Myocyte (in vitro differentiated cells): ENCODE measurements at regions not wholly inside any gene's neighbourhood (a gene's known extent, or its start where the extent isn't known, plus 50 kb on each side); places are given as distances from the start of the nearest gene placed in this dataset.
A peak's percentile ranks its signal among the peaks of the same experiment; 100 is the strongest.
"Not testable (repeated sequence)": the region's sequence is repeated elsewhere in the genome, so short reads cannot be mapped to it uniquely, and the experiment has no call there.

Experiments
- DNase-seq: peaks from one replicate; pipeline ENCODE4 v3.0.0-alpha.2; 2012; ENCODE audit warnings: low read depth

DNA sequence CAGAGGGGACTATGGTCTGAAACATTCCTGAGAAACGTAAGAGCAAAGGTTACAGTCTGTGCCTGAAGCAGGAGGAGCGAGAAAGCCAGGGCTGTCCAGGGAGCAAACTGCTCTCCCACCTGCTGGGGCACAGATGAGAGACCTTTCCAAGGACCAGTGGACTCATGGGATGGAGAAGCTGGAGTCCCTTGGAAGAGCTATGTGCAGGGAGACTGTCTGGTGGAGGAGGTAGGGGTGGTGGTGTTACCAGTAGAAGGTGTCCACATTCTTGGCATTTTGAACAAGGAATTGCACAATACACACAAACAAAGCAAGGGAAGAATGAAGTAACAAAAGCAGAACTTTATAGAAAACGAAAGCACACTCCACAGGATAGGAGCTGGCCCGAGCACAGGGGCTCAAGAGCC is 97.9 kb upstream of the CYRIA start:
- no peak for DNase-seq

DNA sequence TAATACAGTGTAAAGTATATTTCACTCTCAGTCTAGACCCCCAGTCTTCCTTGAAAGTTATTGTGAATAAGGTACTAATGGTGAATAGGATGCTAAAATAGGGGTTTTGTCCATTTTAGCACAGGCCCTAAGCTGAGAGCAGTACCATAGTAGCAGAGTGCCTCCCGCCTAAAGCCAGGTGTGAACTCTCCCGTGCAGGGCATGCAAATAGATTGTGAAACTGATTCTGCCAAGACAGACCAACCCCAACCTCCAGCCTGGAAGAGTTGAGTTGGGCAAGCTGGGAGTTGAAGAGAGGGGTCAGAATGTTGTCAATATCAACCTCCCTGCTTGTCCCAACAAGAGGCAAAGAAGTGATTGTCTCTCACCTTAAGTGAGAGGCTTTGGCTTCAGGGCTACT is 97.4 kb upstream of the CYRIA start:
- DNase-seq = no peak

DNA sequence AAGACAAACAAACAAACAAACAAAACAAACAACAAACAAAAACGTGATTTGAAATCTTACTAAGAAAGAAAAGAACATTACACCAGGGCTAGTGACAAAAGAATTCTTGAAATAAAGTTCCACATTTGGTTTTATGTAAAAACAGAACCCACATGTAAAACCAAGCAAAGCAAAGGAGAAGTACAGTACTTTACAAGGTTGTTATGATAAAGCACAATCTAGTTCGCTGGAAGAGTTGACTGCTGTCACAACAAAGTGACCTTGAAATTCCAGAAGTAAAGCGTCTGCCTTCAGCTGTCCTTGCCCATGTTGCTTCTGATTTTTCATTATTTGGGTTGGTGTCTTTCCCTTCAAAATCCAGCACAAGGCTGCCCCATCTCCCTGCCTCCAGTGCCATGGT is 94.8 kb upstream of the CYRIA start:
- DNase-seq = no peak

DNA sequence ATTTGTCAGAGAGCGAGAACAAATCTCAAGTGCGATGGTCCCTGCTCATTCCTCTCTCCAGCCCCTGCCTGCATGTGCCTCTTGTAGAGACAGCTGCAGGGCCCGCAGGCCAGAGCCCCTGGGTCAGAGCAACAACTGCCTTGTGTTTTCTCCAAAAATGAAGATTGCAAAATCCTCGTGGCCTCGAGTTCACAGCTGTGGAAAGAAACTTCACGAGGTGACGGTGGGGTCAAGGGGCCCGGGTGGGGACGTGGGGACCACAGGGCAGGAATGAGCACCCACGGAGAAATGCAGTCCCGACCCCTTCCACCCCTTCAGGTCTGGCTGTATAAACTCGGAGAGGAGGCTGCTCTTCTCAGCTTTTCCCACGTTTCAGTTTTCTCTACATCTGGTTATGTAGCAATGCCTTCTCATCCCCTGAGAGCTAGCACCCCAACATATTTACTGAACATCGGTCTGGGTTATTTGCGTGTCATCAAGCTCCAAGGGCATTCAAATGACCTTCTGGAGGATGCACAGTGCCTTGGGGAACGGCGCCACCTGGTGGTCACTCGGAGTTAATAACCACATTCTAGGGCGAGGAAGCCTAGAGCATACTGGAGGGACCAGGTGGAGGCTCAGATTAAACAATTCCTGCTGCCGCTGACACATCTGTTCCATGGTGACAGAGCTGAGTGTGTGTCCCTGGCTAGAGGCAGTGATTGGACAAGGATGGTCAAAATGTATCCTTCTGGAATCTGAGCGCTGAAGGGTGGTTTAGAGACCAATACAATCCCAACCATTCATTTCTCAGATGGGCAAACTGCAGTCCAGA is 91.4 kb upstream of the CYRIA start:
- peak; percentile 76 for DNase-seq

DNA sequence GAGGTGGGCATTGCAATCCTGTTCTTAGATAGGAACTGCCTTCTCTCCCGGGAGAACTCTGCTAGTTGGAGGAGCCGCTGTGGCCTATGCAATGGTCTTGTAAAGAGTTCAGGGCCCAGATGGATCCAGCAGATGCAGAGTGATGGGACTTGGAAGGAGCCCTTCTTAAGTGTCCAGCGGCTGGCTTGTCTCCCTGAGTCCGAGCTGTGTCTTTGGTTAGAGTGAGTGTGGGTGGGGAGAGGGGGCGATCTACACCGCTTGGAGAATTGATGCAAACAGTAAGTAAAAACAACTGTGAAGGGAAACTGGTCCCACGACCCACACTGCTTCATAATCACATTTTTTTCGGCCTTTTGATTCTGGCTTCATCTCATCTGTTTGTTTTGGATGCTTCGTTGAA is 89.8 kb upstream of the CYRIA start:
- no peak for DNase-seq

DNA sequence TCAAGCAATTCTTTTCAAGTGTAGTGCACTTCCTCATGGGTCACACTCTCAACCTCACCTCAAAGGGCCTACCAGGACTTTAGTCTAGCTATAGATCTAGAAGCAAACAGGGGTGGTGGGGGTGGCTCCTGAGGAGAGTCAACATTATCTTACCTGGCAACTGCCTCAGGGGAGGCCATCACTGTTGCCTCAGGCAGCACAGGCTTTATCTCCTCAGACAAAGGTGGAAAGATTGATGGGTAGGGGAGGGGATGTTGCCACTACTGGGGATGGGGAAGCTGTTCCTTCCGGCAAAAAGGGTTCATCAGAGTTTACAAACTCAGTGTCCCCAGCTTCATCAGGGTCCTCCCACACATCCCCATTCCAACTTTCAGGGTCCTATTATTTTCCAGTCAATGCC is 87.4 kb upstream of the CYRIA start:
- not testable (repeated sequence) for DNase-seq

DNA sequence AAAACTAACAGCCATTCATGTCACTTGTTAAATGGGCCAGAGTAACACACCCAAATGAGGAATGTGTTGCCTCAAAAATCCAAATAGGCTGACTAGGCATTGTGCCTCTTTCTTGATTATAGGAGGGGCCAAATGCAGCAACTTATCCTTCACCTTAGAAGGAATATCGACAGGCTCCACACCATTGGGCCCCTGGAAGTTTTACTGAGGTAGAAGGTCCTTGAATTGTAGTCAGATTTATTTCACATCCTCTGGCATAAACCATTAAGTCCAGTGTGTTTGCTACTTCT is 85.2 kb upstream of the CYRIA start:
- DNase-seq = not testable (repeated sequence)

DNA sequence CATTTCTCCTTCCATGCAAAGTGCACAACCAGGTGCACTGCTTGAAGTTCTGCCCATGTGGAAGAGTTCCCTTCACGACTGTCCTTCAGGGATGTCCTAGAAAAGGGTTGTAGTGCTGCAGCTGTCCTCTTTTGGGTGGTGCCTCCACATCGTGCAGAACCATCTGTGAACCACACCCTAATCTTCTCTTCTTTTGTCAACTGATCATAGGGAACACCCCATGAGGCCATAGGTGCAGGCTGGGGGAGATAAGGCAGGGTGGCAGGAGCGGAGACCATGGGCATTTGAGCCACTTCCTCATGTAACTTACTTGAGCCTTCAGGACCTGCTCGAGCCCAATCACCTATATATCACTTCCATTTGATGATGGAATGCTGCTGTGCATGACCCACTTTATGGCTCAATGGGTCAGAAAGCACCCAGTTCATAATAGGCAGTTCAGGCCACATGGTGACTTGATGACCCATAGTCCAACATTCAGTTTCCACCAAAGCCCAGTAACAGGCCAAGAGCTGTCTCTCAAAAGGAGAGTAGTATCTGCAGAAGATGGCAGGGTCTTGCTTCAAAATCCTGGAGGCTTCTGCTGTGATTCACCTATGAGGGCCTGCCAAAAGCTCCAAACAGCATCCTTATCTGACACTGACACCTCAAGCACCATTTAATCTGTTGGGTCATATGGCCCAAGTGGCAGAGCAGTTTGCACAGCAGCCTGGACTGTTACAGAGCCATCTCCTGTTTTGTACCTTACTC is 84.7 kb upstream of the CYRIA start:
- no peak for DNase-seq

DNA sequence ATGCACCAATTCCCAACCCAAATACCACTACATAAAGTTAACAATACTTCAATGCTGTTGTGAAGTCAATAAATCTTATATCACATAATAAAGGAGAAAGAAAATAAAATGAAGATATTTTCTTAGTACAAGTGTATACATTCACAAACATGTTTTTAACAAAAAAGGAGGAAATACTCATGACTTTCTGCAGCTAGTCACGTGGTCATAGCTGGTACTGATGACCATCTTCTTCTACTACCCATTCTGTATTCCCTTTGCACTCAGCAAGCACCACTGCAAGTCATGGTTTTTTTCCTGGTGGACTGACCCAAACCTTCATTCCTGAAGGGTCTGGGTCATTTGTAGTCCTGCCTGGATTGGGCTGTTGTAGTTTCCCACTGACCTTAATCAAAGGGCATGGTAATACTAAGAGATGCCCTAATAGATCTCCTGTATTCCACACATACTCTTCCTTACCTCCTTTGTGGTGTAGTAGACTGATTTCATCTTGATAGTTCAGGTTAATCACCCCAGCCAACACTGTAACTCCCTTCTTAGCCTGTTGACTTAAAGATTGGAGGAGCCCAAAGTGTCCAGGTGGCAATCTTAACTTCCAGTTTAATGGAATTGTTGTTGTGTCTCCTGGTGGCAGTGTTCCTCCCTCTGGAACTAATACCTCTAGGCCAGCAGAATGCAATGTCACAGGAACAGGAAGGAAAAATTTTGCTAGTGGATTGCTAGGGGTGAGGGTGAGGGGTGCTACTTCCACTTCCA is 83.1 kb upstream of the CYRIA start:
- DNase-seq = not testable (repeated sequence)

DNA sequence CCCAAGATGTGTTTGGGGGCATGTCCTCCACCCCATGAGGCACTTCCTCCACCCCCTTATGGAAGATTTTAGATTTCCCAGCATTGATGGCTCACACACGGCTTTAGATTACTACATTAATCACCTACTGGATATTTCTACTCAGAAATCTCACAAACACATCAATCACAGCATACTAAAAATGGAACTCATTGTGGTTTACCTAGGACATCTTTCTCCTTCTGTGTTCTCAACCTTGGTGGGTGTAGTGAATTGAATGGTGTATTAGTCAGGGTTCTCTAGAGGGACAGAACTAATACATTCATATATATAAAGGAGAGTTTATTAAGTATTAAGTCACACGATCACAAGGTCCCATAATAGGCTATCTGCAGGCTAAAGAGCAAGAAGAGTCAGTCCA is 82.1 kb upstream of the CYRIA start:
- DNase-seq = no peak

DNA sequence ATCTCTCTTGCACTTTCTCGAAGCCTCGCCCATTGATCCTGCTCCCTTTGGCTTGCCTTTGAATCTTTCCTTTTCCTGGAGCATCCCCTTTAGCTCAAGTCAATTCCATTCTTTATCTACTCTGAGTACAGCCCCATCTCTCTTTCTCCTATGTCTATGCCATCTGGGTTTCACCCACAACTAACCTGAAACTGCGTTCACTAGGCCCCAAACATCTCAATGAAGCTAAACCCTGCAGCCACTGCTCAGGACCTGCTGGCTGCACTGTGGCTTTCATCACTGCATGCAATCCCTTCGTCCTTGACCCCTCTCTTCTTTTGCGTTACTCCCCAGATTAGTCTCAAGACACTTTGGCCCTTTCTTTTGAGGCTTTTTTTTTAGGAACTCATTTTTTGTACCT is 81.6 kb upstream of the CYRIA start:
- no peak for DNase-seq

DNA sequence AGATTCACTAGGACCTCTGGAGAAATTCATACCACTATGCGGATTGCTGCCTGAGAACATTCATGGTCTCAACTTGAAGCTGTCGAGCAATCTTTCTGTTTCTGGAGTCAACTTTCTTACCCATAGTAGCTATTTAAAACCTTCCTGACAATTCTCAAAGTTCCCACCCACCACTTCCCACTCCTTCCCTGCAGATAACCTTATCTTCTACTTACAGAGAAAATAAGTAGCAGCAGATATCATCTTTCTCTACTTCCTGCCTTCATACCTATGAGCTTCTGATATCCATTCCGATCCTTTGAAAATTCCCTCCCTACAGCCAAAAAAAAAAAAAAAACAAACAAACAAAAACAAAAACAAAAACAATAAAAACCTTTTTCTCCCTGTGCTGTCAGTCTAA is 81.2 kb upstream of the CYRIA start:
- DNase-seq = no peak

DNA sequence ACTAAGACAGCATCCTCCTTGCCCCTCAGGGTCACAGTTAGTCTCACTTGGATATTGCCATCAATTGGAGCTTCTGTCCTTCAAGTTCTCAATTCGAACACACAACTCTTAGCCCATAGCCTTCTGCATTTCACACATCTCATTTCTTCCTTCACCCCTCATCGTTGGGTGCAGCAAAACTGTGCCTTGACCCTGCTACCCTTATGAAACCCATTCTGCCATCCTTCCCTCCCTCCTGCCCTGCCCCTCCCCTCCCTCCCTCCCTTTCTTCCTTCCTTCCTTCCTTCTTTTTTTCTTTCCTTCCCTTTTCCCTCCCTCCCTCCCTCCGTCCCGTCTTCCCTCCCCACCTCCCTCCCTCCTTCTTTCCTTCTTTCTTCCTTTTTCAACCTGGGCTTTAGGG is 80.7 kb upstream of the CYRIA start:
- no peak for DNase-seq

DNA sequence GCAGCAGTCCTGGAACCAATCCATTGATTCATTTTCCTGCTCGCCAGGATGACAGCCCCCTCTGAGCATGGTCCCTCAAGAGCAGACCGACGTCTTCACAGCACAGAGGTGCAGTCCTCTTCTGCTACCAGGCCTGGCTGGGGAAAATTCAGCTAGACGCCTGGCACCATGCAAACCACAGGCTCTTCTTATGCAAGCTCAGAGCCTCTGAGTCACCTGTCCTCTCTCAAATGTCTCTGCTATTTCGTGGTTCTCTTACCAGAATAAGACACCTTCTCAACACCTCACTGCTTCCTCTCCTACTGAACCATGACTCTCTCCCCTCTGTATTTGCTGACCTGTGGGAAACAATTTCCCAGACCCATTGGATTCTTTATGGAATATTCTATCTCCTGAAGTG is 79.8 kb upstream of the CYRIA start:
- DNase-seq = no peak

DNA sequence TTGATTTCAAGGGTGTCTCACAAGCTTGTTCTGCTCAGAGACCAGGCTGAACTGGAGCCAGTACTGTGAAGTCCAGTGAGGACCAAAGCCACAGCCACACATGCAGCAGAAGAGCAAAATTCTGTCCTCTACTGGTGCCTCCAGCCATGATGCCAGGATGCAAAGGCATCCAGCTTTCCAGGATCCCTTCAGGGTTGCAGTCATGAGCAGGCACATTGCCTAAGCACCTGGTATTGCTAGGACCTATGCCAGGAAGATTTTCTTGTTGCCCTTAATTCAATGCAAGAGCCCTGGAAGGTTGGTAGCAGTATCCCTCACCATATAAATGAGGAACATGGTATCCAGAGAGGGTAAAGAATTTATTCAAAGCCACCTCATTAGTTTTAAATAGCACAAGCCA is 78.9 kb upstream of the CYRIA start:
- DNase-seq = no peak

DNA sequence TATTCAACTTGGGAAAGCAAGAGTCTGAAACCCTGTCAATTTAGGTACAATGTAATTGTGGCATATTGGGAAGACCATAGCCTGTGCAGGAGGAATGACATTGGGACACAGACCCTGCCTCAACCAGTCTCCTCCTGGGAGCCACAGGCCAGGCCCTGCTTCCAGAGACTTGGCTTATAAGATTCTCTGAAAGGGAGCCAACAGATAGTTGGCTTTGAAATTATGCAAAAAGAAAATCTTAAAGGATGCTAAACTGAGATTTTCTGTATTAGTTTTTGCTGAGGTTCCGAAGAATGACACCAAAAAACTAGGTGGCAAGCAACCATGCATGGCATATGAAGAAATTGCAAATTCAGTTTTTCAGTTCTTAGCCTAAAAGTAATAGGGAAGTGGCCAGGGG is 76.4 kb upstream of the CYRIA start:
- no peak for DNase-seq

DNA sequence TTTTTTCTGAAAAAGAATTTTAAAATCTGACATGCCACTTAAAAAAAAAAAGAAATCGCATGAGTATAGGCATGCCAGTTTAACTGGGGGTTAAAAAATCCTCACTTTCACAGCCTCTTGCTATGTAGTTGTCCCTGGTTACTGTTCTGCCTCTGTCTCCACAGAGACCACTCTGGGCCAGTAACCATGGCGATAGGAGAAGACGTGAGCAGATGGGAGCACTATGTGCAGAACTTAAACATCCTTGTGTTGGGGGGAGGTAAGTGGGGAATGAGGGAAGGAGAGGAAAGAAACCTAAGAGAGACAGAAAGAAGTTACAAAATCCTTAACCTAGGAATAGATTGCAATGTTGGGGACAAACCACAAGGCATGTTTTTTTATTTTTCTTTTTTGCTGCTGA is 75.9 kb upstream of the CYRIA start:
- no peak for DNase-seq

DNA sequence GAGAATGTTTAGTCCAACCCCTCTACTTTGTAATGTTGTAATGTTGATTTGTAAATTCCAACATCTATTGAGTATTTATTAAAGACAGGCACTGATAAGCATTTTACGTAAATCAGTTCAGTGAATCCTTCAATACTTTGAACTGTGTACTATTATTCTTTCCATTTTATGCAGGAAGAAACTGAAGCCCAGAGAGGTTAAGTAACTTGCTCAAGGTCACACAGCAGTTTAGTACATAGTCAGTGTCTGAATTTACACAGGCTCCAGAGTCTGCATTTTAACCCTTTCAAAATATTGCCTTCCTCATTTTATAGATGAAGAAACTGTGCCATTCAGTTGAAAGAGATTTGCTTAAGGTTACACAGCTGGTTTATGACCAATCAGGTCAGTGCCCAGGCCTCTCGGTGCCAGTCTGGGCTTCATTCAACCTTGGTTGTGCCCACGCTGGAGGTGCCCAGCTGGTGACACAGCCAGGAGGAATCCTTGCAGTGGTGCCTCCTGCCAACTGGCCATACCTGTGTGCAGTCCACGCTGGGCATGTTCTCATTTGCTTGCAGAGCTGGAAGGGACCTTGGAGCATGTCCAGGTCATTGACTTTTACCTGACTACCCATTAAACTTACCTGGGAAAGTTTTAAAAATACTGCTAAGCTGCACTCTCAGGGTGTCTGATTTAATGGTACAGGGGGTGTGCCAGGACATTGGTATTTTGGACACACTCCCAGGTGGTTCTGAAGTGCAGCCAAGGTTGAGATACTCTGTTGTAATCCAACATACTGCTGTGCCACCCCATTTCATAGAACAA is 74.3 kb upstream of the CYRIA start:
- DNase-seq = no peak

DNA sequence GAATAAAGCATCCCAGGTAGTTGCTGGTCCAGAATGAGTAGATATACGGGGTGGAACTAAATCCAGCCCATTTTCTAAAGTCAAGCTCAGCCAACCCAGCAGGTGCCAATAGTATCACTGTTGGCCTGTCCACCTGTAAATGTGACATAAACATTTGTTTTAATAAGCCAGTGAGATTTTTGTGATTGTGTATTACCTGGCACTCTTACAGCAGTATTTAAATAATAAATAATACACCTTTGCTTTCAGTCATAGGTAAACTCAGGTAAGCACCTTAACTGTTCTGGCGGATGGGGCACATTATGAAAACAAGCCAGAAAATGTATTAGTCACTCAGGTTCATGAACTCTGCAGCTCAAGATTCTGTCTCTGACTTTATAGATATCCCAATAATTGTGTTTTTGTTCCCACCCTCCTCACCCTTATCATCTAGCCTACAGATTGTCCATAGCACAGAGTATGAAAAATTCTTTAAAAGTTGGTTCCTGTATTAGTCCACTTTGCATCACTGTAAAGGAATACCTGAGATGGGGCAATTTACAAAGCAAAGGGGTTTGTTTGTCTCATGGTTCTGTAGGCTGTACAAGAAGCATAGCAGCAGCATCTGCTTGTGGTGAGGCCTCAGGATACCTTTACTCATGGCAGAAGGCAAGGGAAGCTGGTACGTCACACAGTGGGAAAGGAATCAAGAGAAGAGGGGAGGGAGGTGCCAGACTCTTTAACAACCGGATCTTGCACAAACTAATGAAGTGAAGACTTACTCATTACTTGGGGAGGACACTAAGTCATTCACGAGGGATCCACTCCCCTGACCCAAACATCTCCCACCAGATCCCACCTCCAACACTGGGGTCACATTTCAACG is 73.0 kb upstream of the CYRIA start:
- DNase-seq = no peak

DNA sequence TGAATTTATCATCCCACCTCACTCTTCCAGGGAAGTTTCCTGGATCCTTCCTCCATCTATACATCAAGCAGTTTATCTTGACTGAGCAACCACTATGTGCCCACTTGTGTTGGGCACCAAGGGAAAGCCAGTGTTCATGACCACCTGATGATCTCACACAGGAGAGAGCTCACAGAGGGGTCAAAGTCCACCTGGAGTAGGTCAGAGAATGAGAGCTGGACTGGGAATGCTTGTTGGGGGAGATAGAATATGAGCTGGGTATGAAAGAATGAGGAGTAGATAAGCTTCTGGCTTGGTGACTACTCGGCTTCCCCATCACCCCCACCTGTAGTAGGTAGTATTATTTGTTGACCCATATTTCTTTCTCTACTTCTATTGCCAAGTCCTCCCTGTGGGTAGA is 72.2 kb upstream of the CYRIA start:
- DNase-seq = no peak

DNA sequence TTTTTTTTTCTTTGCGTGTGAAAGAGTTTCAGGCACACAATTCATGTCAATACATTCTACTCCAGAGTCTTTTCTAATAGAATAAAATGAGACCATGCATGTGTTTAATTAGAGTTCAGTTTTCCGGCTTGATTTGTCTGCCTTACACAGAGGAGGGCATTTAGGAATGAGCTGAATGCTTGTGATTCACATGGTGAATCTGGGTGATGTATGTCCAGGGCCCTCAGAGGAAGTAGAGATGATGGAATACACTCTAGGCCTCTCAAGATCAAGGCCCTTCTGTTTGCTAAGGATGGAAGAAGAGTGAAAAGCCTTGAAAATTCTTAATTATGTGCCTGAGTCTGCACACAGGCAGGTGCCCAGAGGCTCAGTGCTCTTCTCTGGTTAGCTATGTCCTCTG is 71.0 kb upstream of the CYRIA start:
- no peak for DNase-seq
